ENCODE measurements at regions not wholly inside any gene's neighbourhood (a gene's known extent, or its start where the extent isn't known, plus 50 kb on each side); places are given as distances from the start of the nearest gene placed in this dataset.
"Not testable (repeated sequence)": the region's sequence is repeated elsewhere in the genome, so short reads cannot be mapped to it uniquely, and the experiment has no call there.

DNA sequence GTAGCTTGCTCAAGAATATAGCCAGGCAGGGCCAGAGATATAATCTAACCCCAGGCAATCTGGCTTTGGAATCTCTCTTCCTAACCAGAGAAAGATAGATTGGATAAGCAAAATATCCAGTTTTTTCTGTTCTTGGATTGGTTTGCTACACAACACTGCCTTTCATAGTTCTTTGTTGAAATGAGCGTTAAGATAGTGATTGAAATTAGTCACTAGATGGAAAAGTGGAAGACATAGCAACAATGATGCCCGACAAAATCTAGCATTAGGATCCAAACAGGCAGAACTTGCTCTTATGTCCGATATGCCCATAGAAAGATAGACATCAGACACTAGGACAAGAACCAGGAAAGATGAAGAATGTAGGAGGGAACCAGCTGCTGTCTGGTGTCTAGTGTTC is 77.3 kb upstream of the COL8A1 start:
- H3K4me3 ChIP-seq (ENCODE audit: insufficient read depth, low read depth, low read length), result no peak overlapping the region
- no peak for DNase-seq (ENCODE audit: low read depth)
- H3K27me3 Mint-ChIP-seq (ENCODE audit: low read depth, unreplicated experiment), result no peaks in the 10 kb centered on the region
- H3K27ac Mint-ChIP-seq (ENCODE audit: unreplicated experiment), result no peak overlapping the region
- no peak overlapping the region for H2AFZ ChIP-seq (ENCODE audit: low read depth, low read length)
- no peak overlapping the region for H3K9ac ChIP-seq (ENCODE audit: low read length)
- H3K79me2 ChIP-seq (ENCODE audit: insufficient read depth, low read length), result no peaks in the 10 kb centered on the region
- FAIRE-seq, result no peak
- H3K9me3 ChIP-seq (ENCODE audit: insufficient read depth, low read depth, low read length), result no peaks in the 10 kb centered on the region
- H3K36me3 ChIP-seq (ENCODE audit: insufficient read depth, low read length), result no peaks in the 10 kb centered on the region
- H3K27ac ChIP-seq (ENCODE audit: low read depth, low read length), result no peak overlapping the region
- H3K4me1 Mint-ChIP-seq (ENCODE audit: low read depth, unreplicated experiment), result peaks cover 10% of the 10 kb centered on the region
- no peak for TF ChIP-seq EZH2 (IDR thresholded peaks at IDR 0.05; ENCODE audit: insufficient read depth, low read length)
- TF ChIP-seq, protein P1, sequence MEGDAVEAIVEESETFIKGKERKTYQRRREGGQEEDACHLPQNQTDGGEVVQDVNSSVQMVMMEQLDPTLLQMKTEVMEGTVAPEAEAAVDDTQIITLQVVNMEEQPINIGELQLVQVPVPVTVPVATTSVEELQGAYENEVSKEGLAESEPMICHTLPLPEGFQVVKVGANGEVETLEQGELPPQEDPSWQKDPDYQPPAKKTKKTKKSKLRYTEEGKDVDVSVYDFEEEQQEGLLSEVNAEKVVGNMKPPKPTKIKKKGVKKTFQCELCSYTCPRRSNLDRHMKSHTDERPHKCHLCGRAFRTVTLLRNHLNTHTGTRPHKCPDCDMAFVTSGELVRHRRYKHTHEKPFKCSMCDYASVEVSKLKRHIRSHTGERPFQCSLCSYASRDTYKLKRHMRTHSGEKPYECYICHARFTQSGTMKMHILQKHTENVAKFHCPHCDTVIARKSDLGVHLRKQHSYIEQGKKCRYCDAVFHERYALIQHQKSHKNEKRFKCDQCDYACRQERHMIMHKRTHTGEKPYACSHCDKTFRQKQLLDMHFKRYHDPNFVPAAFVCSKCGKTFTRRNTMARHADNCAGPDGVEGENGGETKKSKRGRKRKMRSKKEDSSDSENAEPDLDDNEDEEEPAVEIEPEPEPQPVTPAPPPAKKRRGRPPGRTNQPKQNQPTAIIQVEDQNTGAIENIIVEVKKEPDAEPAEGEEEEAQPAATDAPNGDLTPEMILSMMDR (IDR thresholded peaks at IDR 0.05; ENCODE audit: insufficient read depth, low read depth, low read length), result no peak
- no peaks in the 10 kb centered on the region for H3K27me3 ChIP-seq (ENCODE audit: insufficient read depth, low read length)
- H4K20me1 ChIP-seq (ENCODE audit: insufficient read depth, low read length), result no peaks in the 10 kb centered on the region
- no peak overlapping the region for H3K4me2 ChIP-seq (ENCODE audit: low read length)
- H3K4me1 ChIP-seq (ENCODE audit: insufficient read depth, low read length), result peaks cover 13% of the 10 kb centered on the region
- H3K36me3 Mint-ChIP-seq (ENCODE audit: low read depth, unreplicated experiment), result no peaks in the 10 kb centered on the region
- H3K9me3 Mint-ChIP-seq (ENCODE audit: unreplicated experiment), result no peaks in the 10 kb centered on the region
- H3K4me3 Mint-ChIP-seq (ENCODE audit: unreplicated experiment), result no peak overlapping the region

DNA sequence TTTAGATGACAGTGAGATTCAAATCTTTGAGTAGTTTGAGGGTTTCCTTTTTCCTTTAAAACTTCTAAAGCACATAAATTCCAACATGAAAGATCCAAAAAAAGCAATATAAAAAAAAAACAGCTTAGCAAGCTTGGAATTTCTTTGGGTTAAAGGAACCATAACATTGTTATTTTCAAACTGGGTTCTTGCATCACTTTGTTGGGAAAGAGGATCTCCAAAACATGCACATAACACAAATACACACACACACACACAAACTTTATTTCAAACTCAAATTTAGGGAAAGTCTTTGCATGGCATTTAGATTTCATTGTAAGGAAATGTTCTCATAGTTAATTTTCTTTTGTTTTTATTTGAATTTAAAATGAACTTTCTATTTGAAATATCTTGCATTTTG is 79.2 kb upstream of the COL8A1 start:
- H3K79me2 ChIP-seq (ENCODE audit: insufficient read depth, low read length), result no peaks in the 10 kb centered on the region
- Mint-ChIP-seq H3K4me1 (ENCODE audit: low read depth, unreplicated experiment) (peaks cover 10% of the 10 kb centered on the region), H3K36me3 (ENCODE audit: low read depth, unreplicated experiment) (no peaks in the 10 kb centered on the region), H3K27me3 (ENCODE audit: low read depth, unreplicated experiment) (no peaks in the 10 kb centered on the region), H3K4me3 (ENCODE audit: unreplicated experiment) (no peak overlapping the region), H3K9me3 (ENCODE audit: unreplicated experiment) (peaks cover under 1% of the 10 kb centered on the region), H3K27ac (ENCODE audit: unreplicated experiment) (no peak overlapping the region)
- no peak for FAIRE-seq
- no peaks in the 10 kb centered on the region for H4K20me1 ChIP-seq (ENCODE audit: insufficient read depth, low read length)
- no peak overlapping the region for H3K9ac ChIP-seq (ENCODE audit: low read length)
- H3K27ac ChIP-seq (ENCODE audit: low read depth, low read length), result no peak overlapping the region
- H3K4me2 ChIP-seq (ENCODE audit: low read length), result no peak overlapping the region
- no peak overlapping the region for H2AFZ ChIP-seq (ENCODE audit: low read depth, low read length)
- DNase-seq (ENCODE audit: low read depth), result no peak
- no peaks in the 10 kb centered on the region for H3K36me3 ChIP-seq (ENCODE audit: insufficient read depth, low read length)
- H3K27me3 ChIP-seq (ENCODE audit: insufficient read depth, low read length), result no peaks in the 10 kb centered on the region
- peaks cover 13% of the 10 kb centered on the region for H3K4me1 ChIP-seq (ENCODE audit: insufficient read depth, low read length)
- TF ChIP-seq EZH2 (IDR thresholded peaks at IDR 0.05; ENCODE audit: insufficient read depth, low read length), result no peak
- TF ChIP-seq, protein P1 (IDR thresholded peaks at IDR 0.05; ENCODE audit: insufficient read depth, low read depth, low read length), result no peak
- H3K9me3 ChIP-seq (ENCODE audit: insufficient read depth, low read depth, low read length), result no peaks in the 10 kb centered on the region
- no peak overlapping the region for H3K4me3 ChIP-seq (ENCODE audit: insufficient read depth, low read depth, low read length)

DNA sequence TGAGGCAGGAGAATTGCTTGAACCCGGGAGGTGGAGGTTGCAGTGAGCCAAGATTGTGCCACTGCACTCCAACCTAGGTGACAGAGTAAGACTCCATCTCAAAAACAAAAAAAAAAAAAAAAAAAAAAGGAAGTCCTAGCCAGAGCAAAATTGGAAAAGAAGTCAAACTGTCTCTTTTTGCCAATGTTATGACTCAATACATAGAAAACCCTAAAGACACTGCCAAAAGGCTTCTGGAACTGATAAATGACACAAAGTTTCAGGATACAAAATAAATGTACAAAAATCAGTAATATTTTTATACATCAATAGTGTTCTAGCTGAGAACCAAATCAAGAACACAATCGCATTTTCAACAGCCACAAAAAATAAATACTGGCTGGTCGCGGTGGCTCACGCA is 82.5 kb upstream of the COL8A1 start:
- H3K9ac ChIP-seq (ENCODE audit: low read length); H3K4me2 ChIP-seq (ENCODE audit: low read length); H3K79me2 ChIP-seq (ENCODE audit: insufficient read depth, low read length); H3K4me3 Mint-ChIP-seq (ENCODE audit: unreplicated experiment); H3K27ac Mint-ChIP-seq (ENCODE audit: unreplicated experiment); H3K4me1 Mint-ChIP-seq (ENCODE audit: low read depth, unreplicated experiment); DNase-seq (ENCODE audit: low read depth); FAIRE-seq; H3K9me3 ChIP-seq (ENCODE audit: insufficient read depth, low read depth, low read length); H2AFZ ChIP-seq (ENCODE audit: low read depth, low read length); H3K9me3 Mint-ChIP-seq (ENCODE audit: unreplicated experiment); H3K4me3 ChIP-seq (ENCODE audit: insufficient read depth, low read depth, low read length); H3K36me3 Mint-ChIP-seq (ENCODE audit: low read depth, unreplicated experiment); H3K36me3 ChIP-seq (ENCODE audit: insufficient read depth, low read length); H3K27me3 ChIP-seq (ENCODE audit: insufficient read depth, low read length); H3K27ac ChIP-seq (ENCODE audit: low read depth, low read length); H3K4me1 ChIP-seq (ENCODE audit: insufficient read depth, low read length); H4K20me1 ChIP-seq (ENCODE audit: insufficient read depth, low read length); H3K27me3 Mint-ChIP-seq (ENCODE audit: low read depth, unreplicated experiment): not testable (repeated sequence)
